ENCODE measurements at regions not wholly inside any gene's neighbourhood (a gene's known extent, or its start where the extent isn't known, plus 50 kb on each side); places are given as distances from the start of the nearest gene placed in this dataset.
A peak's percentile ranks its signal among the peaks of the same experiment; 100 is the strongest.

DNA sequence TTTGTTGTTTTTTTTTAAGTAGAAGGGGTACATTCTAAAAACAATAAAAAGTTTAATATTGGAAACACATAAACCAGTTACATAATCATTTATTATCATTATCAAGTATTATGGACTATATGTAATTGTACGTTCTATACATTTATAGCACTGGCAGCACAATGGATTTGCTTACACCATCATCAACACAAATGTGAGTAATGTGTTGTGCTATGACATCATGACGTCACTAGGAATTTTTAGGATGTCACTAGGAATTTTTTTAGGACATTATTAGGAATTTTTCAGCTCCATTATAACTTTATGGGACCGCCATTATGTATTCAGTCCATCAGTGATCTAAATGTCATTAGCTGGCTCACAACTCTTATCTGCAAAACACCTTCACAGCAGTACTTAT lies 126.8 kb upstream of the SYT10 start:
- Histone ChIP-seq H3K4me3 (no peak overlapping the region), H3K27ac (no peak overlapping the region)
- no peak for DNase-seq (ENCODE audit: low spot score)
- no peak for TF ChIP-seq CTCF (IDR thresholded peaks at IDR 0.05)

- no peak overlapping the region for H3K27ac ChIP-seq
- DNase-seq (ENCODE audit: low spot score) = no peak
- TF ChIP-seq CTCF (IDR thresholded peaks at IDR 0.05) = no peak
- H3K4me3 ChIP-seq = no peak overlapping the region
These were observed 135.7 kb upstream of the SYT10 start for GRCh38 chr12:33575346-33575745.

DNA sequence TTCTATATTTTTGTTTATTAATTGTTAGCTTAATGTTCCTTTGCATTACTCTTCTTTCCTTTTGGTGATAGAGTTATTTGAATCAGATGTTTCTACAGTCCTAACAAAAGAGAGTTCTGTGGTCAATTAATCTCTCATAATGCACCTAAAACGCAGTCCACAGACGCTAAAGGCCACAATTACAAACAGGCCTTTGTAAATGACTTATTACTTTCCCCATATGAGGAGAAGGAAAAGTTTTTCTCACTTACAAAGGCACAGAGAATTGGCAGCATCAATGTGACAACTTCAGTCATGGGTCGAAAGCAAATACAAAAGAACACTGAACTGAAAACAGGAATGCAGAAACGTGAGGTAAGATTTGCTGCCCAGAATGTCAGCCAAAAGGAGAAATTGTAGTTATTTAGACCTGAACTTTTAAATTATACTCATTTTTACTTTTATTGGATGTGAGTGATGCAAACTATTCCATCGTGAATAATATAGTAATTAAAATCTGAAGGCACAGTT lies 142.0 kb upstream of the SYT10 start:
- H3K27ac ChIP-seq = no peak overlapping the region
- no peak overlapping the region for H3K4me3 ChIP-seq
- no peak for TF ChIP-seq CTCF (IDR thresholded peaks at IDR 0.05)
- DNase-seq (ENCODE audit: low spot score) = no peak

- Histone ChIP-seq H3K27ac (no peak overlapping the region), H3K4me3 (no peak overlapping the region)
- no peak for TF ChIP-seq CTCF (IDR thresholded peaks at IDR 0.05)
- no peak for DNase-seq (ENCODE audit: low spot score)
These were observed 147.0 kb upstream of the SYT10 start for GRCh38 chr12:33586576-33586975.

DNA sequence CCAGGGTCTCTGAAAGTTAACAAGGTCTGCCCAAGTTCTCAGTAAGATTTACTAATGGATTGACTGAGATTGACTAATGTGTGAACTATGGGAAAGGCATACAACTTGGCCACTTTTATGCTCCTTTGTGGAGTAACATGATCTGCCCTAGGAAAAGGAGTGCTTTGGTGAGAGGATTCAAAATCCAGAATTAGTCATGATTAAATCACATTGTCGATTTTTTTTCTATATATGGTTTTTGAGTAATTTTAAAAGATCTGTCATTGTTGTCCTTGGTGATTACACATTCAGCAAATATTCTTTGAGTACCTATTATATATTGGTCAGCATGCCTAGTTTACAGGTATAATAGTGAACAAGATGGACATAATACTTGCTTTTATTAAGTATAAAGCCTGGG lies 147.7 kb upstream of the SYT10 start:
- Histone ChIP-seq H3K4me3 (no peak overlapping the region), H3K27ac (no peak overlapping the region)
- TF ChIP-seq CTCF (IDR thresholded peaks at IDR 0.05) = no peak
- DNase-seq (ENCODE audit: low spot score) = no peak

DNA sequence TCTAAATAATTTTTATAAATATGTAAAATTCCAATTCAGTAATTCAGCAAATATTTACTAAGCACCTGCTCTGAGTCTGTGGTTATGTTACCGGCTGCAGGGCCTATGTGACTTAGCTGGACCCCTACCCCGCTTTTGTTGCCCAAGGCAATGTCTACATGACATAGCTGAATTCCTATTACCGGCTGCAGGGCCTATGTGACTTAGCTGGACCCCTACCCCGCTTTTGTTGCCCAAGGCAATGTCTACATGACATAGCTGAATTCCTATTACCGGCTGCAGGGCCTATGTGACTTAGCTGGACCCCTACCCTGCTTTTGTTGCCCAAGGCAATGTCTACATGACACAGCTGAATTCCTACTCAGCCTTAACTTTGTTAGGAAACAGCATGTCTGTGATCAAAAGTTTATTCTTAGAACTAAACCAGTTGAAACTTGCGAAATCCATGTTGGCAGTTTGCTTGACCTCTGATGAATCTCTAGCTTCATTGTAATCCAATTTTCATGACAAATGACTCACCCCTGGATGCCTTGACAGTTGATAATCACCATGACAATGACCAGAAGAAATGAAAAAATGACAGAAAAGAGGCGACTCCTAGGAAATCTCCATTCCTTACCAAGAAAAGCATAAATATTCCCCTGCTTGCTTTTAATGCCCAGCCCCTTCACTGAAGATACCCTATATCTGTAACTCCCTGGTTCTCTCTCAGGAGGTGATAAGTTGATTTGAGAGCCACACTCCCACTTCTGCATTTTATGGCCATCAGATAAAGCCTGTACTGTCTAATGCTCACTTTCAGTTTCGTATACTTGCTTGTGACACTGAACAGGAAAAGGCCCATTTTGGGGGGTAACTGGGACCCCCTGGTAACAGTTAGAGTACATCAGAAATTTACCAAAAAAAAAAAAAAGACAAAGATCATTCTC lies 148.4 kb upstream of the SYT10 start:
- no peak for DNase-seq (ENCODE audit: low spot score)
- H3K4me3 ChIP-seq = no peak overlapping the region
- peak overlapping the region in 1 of 2 donors; percentile 54 for H3K27ac ChIP-seq
- no peak for TF ChIP-seq CTCF (IDR thresholded peaks at IDR 0.05)
